ENCODE measurements at regions not wholly inside any gene's neighbourhood (a gene's known extent, or its start where the extent isn't known, plus 50 kb on each side); places are given as distances from the start of the nearest gene placed in this dataset.

- H3K27ac ChIP-seq: no peak overlapping the region
- no peak for TF ChIP-seq ZFX (IDR thresholded peaks at IDR 0.05; ENCODE audit: borderline replicate concordance)
- peak; percentile 9; the same call in 1 of the 2 replicates for TF ChIP-seq CTCF (IDR thresholded peaks at IDR 0.05)
Measured at GRCh38 chr5:138702166-138703077, 50.8 kb upstream of the CTNNA1 start.

GRCh38 chr5:138701678-138702077 is 51.5 kb upstream of the CTNNA1 start:
- TF ChIP-seq ZFX (IDR thresholded peaks at IDR 0.05; ENCODE audit: borderline replicate concordance) (no peak), CTCF (IDR thresholded peaks at IDR 0.05) (no peak)
- H3K27ac ChIP-seq: no peak overlapping the region

- no peak overlapping the region for H3K27ac ChIP-seq
- no peak for TF ChIP-seq ZFX (IDR thresholded peaks at IDR 0.05; ENCODE audit: borderline replicate concordance)
- TF ChIP-seq CTCF (IDR thresholded peaks at IDR 0.05): no peak
Measured at GRCh38 chr5:138700581-138701362, 52.5 kb upstream of the CTNNA1 start.

GRCh38 chr5:138699482-138699881 is 53.7 kb upstream of the CTNNA1 start:
- TF ChIP-seq ZFX (IDR thresholded peaks at IDR 0.05; ENCODE audit: borderline replicate concordance): no peak
- no peak for TF ChIP-seq CTCF (IDR thresholded peaks at IDR 0.05)
- no peak overlapping the region for H3K27ac ChIP-seq

GRCh38 chr5:138698713-138699112 is 54.5 kb upstream of the CTNNA1 start:
- TF ChIP-seq ZFX (IDR thresholded peaks at IDR 0.05; ENCODE audit: borderline replicate concordance): no peak
- no peak for TF ChIP-seq CTCF (IDR thresholded peaks at IDR 0.05)
- no peak overlapping the region for H3K27ac ChIP-seq

GRCh38 chr5:138697720-138698360 is 55.4 kb upstream of the CTNNA1 start:
- TF ChIP-seq ZFX (IDR thresholded peaks at IDR 0.05; ENCODE audit: borderline replicate concordance) (no peak), CTCF (IDR thresholded peaks at IDR 0.05) (no peak)
- no peak overlapping the region for H3K27ac ChIP-seq

All from 22Rv1 (cell line).